ENCODE measurements at regions not wholly inside any gene's neighbourhood (a gene's known extent, or its start where the extent isn't known, plus 50 kb on each side); places are given as distances from the start of the nearest gene placed in this dataset.

- no TSS peak for BruUV-seq (replicated peaks)
- Histone ChIP-seq H3K4me3 (ENCODE audit: low read depth, low read length) (no peak overlapping the region), H3K9me3 (no peaks in the 10 kb centered on the region), H3K27me3 (replicated peaks; ENCODE audit: control insufficient read depth, insufficient read depth, low read length) (no peaks in the 10 kb centered on the region), H3K36me3 (ENCODE audit: control insufficient read depth, insufficient read depth, low read length) (no peaks in the 10 kb centered on the region), H3K4me1 (no peaks in the 10 kb centered on the region)
- Mint-ChIP-seq H3K4me1 (ENCODE audit: low read depth, unreplicated experiment) (no peaks in the 10 kb centered on the region), H3K4me3 (ENCODE audit: unreplicated experiment) (no peak overlapping the region), H3K9me3 (ENCODE audit: unreplicated experiment) (no peaks in the 10 kb centered on the region), H3K27ac (ENCODE audit: unreplicated experiment) (no peak overlapping the region), H3K27me3 (ENCODE audit: insufficient read depth, unreplicated experiment) (peaks cover 20% of the 10 kb centered on the region), H3K36me3 (ENCODE audit: insufficient read depth, unreplicated experiment) (no peaks in the 10 kb centered on the region)
- TF ChIP-seq CTCF (IDR thresholded peaks at IDR 0.05; ENCODE audit: insufficient read depth in 1 of 2, low read depth in 1 of 2, low read length in 1 of 2, severe bottlenecking in 1 of 2, unreplicated experiment in 1 of 2), result no peak
- CTCF ChIA-PET, result no interaction called here
- POLR2A ChIA-PET, result no interaction called here
- no peak for DNase-seq
- intact Hi-C loops (cut with micrococcal nuclease; ENCODE audit: unreplicated experiment), result no loop called here
These were observed 695.8 kb upstream of the HS6ST1 start for GRCh38 chr2:129014432-129014831.

DNA sequence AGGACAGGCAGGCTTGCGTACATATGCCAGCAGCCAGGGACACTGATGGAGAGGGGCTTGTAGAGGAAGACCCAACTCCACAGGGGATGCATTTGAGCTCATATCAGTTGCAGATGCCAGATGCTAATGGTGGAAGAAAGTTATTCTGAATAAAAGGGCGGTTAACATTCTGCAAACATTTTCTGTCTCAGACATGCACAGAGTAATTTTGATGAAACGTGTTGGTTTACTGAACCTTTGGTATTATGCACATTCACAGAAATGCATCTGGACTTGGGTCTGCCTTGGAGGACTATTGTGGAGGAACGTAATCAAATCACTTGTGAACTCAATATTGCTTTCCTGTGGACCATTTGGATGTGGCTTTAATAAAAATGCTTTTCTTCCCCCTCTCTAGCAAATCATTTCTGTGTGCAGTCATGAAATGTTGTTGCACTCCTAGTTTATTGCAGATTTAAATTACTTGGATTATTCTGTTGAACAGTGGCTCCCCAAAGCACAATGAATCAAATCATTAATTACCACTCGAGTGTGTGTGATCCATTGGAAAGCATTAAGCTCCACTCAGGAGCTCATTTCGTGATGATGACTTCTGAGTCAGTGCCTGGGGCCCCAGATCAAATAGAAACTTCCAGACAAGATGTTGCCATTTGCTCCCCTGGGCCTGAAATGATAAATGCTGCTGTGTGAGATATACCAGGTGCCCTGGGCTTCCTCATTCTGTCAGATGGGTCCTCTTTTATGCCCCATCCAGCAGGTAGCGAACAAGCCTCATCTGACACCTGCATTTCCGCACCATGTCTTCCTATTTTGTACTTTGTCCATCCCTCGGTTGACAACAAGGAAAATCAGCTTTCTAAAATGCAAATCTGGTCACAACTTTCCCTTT lies 697.0 kb upstream of the HS6ST1 start:
- no peaks in the 10 kb centered on the region for H3K36me3 Mint-ChIP-seq (ENCODE audit: insufficient read depth, unreplicated experiment)
- Histone ChIP-seq H3K4me3 (ENCODE audit: low read depth, low read length) (no peak overlapping the region), H3K36me3 (ENCODE audit: control insufficient read depth, insufficient read depth, low read length) (no peaks in the 10 kb centered on the region), H3K9me3 (no peaks in the 10 kb centered on the region), H3K27me3 (replicated peaks; ENCODE audit: control insufficient read depth, insufficient read depth, low read length) (no peaks in the 10 kb centered on the region), H3K4me1 (no peaks in the 10 kb centered on the region)
- no peak for TF ChIP-seq CTCF (IDR thresholded peaks at IDR 0.05; ENCODE audit: insufficient read depth in 1 of 2, low read depth in 1 of 2, low read length in 1 of 2, severe bottlenecking in 1 of 2, unreplicated experiment in 1 of 2)
- CTCF ChIA-PET, result no interaction called here
- H3K4me3 Mint-ChIP-seq (ENCODE audit: unreplicated experiment), result no peak overlapping the region
- peaks cover 20% of the 10 kb centered on the region for H3K27me3 Mint-ChIP-seq (ENCODE audit: insufficient read depth, unreplicated experiment)
- H3K27ac Mint-ChIP-seq (ENCODE audit: unreplicated experiment), result no peak overlapping the region
- no peaks in the 10 kb centered on the region for H3K4me1 Mint-ChIP-seq (ENCODE audit: low read depth, unreplicated experiment)
- no TSS peak for BruUV-seq (replicated peaks)
- DNase-seq, result no peak
- POLR2A ChIA-PET, result no interaction called here
- intact Hi-C loops (cut with micrococcal nuclease; ENCODE audit: unreplicated experiment), result no loop called here
- H3K9me3 Mint-ChIP-seq (ENCODE audit: unreplicated experiment), result no peaks in the 10 kb centered on the region

DNA sequence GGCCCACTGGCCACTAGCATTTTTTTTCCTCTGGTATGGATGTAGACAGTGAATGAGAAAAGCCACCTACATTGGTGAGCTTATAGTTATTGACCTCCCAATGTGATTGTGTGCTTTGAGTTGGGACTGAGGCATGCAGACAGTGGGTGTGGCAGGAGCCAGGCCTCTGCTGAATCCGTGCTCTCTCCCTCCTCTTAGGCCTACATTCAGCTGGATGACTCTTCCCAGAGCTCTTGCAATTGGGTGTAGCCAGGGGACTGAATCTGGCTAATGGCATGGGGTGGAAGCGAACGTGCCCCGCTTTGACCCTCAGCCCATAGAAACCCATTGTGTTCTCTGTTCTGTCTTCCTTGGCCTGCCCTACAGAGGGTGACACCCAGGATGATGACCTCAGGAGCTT lies 698.3 kb upstream of the HS6ST1 start:
- TF ChIP-seq CTCF (IDR thresholded peaks at IDR 0.05; ENCODE audit: insufficient read depth in 1 of 2, low read depth in 1 of 2, low read length in 1 of 2, severe bottlenecking in 1 of 2, unreplicated experiment in 1 of 2), result no peak
- Histone ChIP-seq H3K36me3 (ENCODE audit: control insufficient read depth, insufficient read depth, low read length) (no peaks in the 10 kb centered on the region), H3K9me3 (no peaks in the 10 kb centered on the region), H3K4me3 (ENCODE audit: low read depth, low read length) (no peak overlapping the region), H3K27me3 (replicated peaks; ENCODE audit: control insufficient read depth, insufficient read depth, low read length) (no peaks in the 10 kb centered on the region), H3K4me1 (no peaks in the 10 kb centered on the region)
- Mint-ChIP-seq H3K4me1 (ENCODE audit: low read depth, unreplicated experiment) (no peaks in the 10 kb centered on the region), H3K4me3 (ENCODE audit: unreplicated experiment) (no peak overlapping the region), H3K27me3 (ENCODE audit: insufficient read depth, unreplicated experiment) (peaks cover 9% of the 10 kb centered on the region), H3K36me3 (ENCODE audit: insufficient read depth, unreplicated experiment) (no peaks in the 10 kb centered on the region), H3K27ac (ENCODE audit: unreplicated experiment) (no peak overlapping the region), H3K9me3 (ENCODE audit: unreplicated experiment) (no peaks in the 10 kb centered on the region)
- CTCF ChIA-PET, result no interaction called here
- POLR2A ChIA-PET, result no interaction called here
- intact Hi-C loops (cut with micrococcal nuclease; ENCODE audit: unreplicated experiment), result no loop called here
- DNase-seq, result no peak
- BruUV-seq (replicated peaks), result no TSS peak

Measured in Caco-2 (cell line).